ENCODE measurements at regions not wholly inside any gene's neighbourhood (a gene's known extent, or its start where the extent isn't known, plus 50 kb on each side); places are given as distances from the start of the nearest gene placed in this dataset.

GRCh38 chrX:2640436-2641150, 50.5 kb upstream of the CD99 start:
- H3K4me3 Mint-ChIP-seq, result no peak overlapping the region
- no peak overlapping the region for H3K27ac Mint-ChIP-seq
- 0 out of 3 replicates have a peak, but pooled peaks cover 3% of the 10 kb centered on the region for H3K4me1 Mint-ChIP-seq
- no peak for TF ChIP-seq JUNB (IDR thresholded peaks at IDR 0.05; ENCODE audit: unreplicated experiment)
- TF ChIP-seq NANOG (IDR thresholded peaks at IDR 0.05; ENCODE audit: borderline replicate concordance), result no peak
- TF ChIP-seq ZNF331 (CRISPR knock-in tag; IDR thresholded peaks at IDR 0.05; ENCODE audit: low read depth), result no peak
- no peak for TF ChIP-seq STAT1 (IDR thresholded peaks at IDR 0.05; ENCODE audit: unreplicated experiment)
- TF ChIP-seq REST (IDR thresholded peaks at IDR 0.05; ENCODE audit: unreplicated experiment), result no peak
- TF ChIP-seq EZH2 (IDR thresholded peaks at IDR 0.05; ENCODE audit: low read depth, unreplicated experiment), result no peak
- no peak for TF ChIP-seq POLR2AphosphoS5 (IDR thresholded peaks at IDR 0.05; ENCODE audit: low read depth)
- H3K4me3 ChIP-seq, result no peak overlapping the region
- no peaks in the 10 kb centered on the region; the same call in 2 of the 3 replicates for H3K9me3 Mint-ChIP-seq
- H3K27me3 ChIP-seq (ENCODE audit: insufficient read depth), result no peaks in the 10 kb centered on the region
- H3K36me3 ChIP-seq (ENCODE audit: insufficient read depth), result peaks cover 9% of the 10 kb centered on the region; the same call in 1 of the 2 replicates
- H3K27ac ChIP-seq (ENCODE audit: low read depth), result no peak overlapping the region
- peaks cover 9% of the 10 kb centered on the region; the same call in 1 of the 2 replicates for H3F3A ChIP-seq (replicated peaks; ENCODE audit: low read depth)
- H3K4me2 ChIP-seq, result no peak overlapping the region
- peaks cover 11% of the 10 kb centered on the region for H4K20me1 ChIP-seq (replicated peaks; ENCODE audit: insufficient read depth)
- ATAC-seq, result no peak
- DNase-seq (ENCODE audit: low spot score), result no peak
- H3K27me3 Mint-ChIP-seq (ENCODE audit: insufficient read depth, low read depth, poor library complexity), result peaks cover 3% of the 10 kb centered on the region
- H3K79me2 ChIP-seq (replicated peaks; ENCODE audit: insufficient read depth), result no peaks in the 10 kb centered on the region
- no peak overlapping the region for H2AFZ ChIP-seq
- H3K4me1 ChIP-seq (ENCODE audit: insufficient read depth), result no peaks in the 10 kb centered on the region
- peaks cover 46% of the 10 kb centered on the region for H3K36me3 Mint-ChIP-seq (ENCODE audit: low read depth)
- H3K9me2 ChIP-seq (ENCODE audit: insufficient read depth), result no peaks in the 10 kb centered on the region

GRCh38 chrX:2638279-2638678, 52.8 kb upstream of the CD99 start:
- H3K36me3 Mint-ChIP-seq (ENCODE audit: low read depth), result peaks cover 43% of the 10 kb centered on the region
- no peak overlapping the region for H3K4me3 ChIP-seq
- TF ChIP-seq REST (IDR thresholded peaks at IDR 0.05; ENCODE audit: unreplicated experiment) (no peak), EZH2phosphoT487 (IDR thresholded peaks at IDR 0.05; ENCODE audit: unreplicated experiment) (no peak), ZNF331 (CRISPR knock-in tag; IDR thresholded peaks at IDR 0.05; ENCODE audit: low read depth) (no peak), STAT1 (IDR thresholded peaks at IDR 0.05; ENCODE audit: unreplicated experiment) (no peak)
- peaks cover 7% of the 10 kb centered on the region for H4K20me1 ChIP-seq (replicated peaks; ENCODE audit: insufficient read depth)
- H3K9me2 ChIP-seq (ENCODE audit: insufficient read depth), result no peaks in the 10 kb centered on the region
- DNase-seq (ENCODE audit: low spot score), result no peak
- H3F3A ChIP-seq (replicated peaks; ENCODE audit: low read depth), result peaks cover 7% of the 10 kb centered on the region; the same call in 1 of the 2 replicates
- no peak; the same call in 2 of the 3 replicates for ATAC-seq
- peaks cover 9% of the 10 kb centered on the region; the same call in 1 of the 2 replicates for H3K36me3 ChIP-seq (ENCODE audit: insufficient read depth)
- no peaks in the 10 kb centered on the region; the same call in 2 of the 3 replicates for H3K9me3 Mint-ChIP-seq
- no peak overlapping the region for H2AFZ ChIP-seq
- no peak overlapping the region for H3K4me2 ChIP-seq
- no peak overlapping the region for H3K4me3 Mint-ChIP-seq
- H3K4me1 ChIP-seq (ENCODE audit: insufficient read depth), result no peaks in the 10 kb centered on the region
- H3K79me2 ChIP-seq (replicated peaks; ENCODE audit: insufficient read depth), result peaks cover 3% of the 10 kb centered on the region; the same call in 1 of the 2 replicates
- no peaks in the 10 kb centered on the region for H3K27me3 ChIP-seq (ENCODE audit: insufficient read depth)
- no peaks in the 10 kb centered on the region for H3K27me3 Mint-ChIP-seq (ENCODE audit: insufficient read depth, low read depth, poor library complexity)
- H3K27ac Mint-ChIP-seq, result no peak overlapping the region
- 0 out of 3 replicates have a peak, but pooled peaks cover 3% of the 10 kb centered on the region for H3K4me1 Mint-ChIP-seq
- H3K27ac ChIP-seq (ENCODE audit: low read depth), result no peak overlapping the region
